Activated T-helper 9 cell treated with anti-CD3 and anti-CD28 coated beads, Interleukin-2, amount 50 U/mL, for 16 hours (primary cell): ENCODE measurements at regions not wholly inside any gene's neighbourhood (a gene's known extent, or its start where the extent isn't known, plus 50 kb on each side); places are given as distances from the start of the nearest gene placed in this dataset.
"Not testable (repeated sequence)": the region's sequence is repeated elsewhere in the genome, so short reads cannot be mapped to it uniquely, and the experiment has no call there.

Experiments used
- DNase-seq: peaks from one replicate; pipeline ENCODE4 v3.0.0-alpha.2; 2020; ENCODE audit warnings: low read depth

DNA sequence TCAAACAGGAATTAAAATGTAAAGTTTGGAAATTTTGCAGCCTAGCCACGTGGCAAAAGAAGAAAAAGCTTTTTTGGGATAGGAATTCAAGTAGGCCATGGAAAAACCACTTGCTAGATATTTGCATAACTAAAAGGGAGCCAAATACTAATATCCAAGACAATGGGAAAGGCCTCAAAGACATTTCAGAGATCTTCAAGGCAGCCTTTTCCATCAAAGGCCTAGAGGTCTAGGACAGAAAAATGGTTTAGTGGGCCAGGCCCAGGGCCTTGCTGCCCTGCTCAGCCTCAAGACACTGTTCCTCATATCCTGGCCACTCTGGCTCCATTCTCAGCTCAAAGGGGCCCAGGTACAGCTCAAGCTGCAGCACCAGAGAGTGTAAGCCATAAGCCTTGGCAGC lies 265.9 kb upstream of the RPS23 start:
- DNase-seq, result no peak

DNA sequence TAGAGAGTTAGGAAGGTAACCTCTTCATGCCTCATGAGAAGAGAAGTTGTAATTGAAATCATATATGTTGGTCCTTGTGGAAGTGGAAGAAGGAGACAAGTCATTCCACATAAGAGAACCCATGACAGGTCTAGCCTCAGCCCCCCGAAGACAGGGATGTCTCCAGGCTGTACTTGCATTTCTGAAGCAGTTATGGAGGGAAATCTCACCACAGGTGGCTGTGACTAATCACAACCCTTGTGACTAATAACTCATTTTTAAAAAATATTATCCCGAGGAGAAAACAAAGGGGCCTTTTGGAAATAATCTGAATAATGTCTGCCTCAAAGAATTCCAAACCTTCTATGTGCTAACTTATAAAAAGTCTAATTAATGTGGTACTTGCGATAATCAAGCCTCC lies 262.1 kb upstream of the RPS23 start:
- DNase-seq, result no peak

DNA sequence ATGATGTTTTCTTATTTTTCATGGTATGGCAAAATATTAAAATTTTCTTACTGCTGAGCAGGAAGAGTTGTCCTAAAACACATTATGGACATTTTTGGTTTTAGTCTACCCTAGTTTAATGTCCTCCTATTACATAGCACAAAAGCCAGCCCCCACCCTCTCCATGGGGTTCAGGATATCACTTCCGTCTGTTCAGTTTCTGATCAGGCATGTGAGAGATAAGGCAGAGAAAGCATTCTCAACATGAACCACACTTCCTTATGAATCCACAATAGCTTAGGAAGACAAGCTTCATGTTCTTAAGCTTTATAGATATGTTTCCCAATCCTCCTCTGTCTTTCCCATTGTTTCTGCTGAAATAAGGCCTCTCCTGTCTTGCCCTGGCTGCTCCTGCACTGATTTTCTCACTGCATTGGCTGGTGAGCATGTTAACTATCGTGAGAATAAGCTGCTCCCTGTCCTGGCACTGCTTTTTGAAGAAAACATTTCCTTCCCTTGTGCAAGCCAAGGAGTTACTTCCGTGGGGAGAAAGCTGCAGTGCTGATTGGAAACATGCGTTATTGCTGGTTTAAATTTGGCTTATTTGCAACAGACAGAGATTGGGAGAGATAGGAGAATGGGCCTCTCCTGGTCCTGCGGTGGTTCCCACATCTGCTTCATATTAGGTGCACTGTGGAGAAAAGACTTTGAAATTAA lies 260.3 kb upstream of the RPS23 start:
- DNase-seq, result no peak

DNA sequence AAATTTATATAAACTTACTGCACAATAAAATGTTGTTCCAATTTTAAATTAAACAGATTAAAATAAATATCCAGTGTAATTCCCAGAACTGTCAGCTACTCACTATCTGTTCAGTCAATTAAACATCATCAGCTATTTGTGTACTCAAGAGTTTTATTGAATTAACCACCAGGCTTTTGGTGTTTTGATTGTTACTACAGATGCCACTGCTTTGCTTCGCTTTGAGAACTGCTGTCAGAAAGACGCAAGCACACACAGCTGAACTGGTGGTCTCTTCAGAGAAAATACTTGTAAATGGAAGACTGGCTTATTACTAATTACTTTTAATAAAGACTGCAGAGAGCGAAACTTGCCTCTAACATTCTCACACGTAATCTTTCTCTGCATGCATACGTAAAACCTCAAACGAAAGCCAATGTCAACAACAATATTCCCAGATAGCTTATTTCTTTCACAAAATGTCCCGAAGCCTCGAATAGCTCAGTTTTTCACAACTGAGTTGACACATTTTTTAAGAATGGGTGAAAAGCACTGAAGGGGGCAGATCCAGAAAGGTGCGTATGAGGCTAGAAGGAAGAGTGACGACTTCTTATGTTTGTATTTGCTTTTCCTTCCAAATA lies 259.6 kb upstream of the RPS23 start:
- DNase-seq, result no peak

DNA sequence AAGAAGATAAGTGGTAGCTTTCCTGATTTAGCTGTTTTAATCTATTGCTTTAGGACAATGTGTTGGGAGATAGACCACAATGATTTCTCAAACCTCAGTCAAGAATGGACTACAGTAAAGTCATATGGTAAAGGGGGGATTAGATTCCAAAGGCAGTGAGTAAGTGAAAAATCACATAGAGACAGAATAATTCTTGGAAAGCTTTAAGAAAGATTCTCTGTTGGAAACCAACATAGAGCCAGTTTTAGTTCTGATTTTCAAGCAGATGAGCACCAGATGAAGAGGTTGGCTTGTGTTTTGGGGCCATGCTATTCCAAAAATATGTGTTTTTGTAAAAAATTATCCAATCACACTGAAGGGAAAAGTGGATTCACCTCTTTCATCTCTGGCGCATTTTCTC lies 256.8 kb upstream of the RPS23 start:
- DNase-seq, result no peak

DNA sequence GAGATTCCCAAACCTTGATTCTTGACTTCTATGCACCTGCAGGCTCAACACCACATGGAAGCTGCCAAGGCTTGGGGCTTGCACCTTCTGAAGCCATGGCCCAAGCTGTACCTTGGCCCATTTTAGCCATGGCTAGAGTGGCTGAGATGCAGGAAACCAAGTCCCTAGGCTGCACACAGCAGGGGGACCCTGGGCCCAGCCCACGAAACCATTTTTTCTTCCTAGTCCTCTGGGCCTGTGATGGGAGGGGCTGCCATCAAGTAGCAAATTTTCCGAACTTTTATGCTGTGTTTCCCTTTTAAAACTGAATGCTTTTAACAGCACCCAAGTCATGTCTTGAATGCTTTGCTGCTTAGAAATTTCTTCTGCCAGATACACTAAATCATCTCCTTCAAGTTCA lies 253.9 kb upstream of the RPS23 start:
- DNase-seq, result not testable (repeated sequence)

DNA sequence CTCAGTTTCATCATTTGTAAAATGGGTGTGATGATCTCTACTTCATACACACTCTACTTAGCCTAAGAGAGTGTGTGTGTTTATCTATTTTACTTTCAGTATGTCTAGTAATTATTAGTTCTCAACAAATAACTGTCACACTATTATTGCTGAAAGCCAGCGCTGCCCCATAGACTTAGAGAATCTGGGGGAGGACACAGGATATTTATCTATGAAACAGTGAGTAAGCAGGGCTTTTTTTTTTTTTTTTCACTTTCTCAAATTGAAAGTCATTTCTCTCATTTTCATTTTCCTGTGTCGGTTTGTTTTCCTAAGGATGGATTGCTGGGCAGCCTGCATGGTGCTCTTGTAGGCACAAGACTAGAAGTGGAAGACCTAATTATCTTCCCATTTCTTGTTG lies 248.4 kb upstream of the RPS23 start:
- no peak for DNase-seq

DNA sequence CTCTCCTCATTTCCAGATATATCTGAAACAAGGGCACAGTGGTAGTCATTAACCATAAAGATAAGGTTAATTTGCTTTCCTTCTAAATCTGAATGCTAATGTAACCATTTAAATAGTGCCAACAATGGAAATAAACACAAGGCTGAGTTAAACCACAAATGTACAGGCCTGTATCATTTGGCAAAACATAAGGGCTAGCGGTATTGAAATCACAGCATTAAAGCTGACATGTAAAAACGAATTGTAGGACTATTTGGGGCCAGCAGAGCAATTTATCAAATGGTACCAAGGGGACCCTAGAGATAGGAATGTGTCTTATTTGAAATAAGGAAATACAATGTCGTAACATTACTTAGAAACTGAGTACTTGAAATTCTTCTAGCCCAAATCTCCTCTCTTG lies 247.5 kb upstream of the RPS23 start:
- DNase-seq, result no peak

DNA sequence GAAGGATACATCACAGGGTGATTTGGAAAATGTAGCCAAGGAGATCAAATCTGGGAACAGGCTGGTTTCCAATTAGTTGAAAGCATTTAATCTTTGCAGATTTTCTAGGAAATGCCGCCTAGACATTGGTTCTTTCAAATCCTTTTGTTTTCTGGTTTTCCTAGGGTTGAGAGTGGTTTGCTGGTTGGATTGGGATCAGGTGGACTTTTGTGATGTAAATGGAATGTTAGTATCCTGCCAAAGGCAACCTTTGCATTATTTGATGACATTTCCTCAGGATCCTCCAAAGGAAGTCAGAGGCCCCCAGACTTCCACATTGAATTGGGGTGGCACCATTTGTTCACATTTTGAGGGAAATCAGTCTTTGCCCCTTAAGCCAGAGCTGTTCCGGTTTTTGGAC lies 245.5 kb upstream of the RPS23 start:
- no peak for DNase-seq

DNA sequence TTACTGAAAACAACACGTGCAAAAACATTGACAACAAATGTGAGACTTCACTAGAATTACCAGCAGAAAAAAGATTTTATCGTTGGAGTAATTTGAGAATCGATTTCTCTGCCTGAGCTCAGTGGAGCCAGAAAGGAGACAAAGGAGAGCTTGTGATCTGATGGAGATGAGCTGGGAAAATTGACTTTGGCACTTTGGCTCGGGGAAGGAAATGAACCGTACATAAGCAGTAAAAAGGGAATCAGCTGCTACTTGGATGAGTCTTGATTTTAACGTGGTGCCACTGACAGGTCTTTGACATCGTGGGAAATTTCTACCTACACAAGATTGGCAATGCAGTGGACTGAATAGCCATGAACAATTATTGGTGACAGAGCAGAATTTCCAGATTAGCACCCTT lies 244.7 kb upstream of the RPS23 start:
- no peak for DNase-seq

DNA sequence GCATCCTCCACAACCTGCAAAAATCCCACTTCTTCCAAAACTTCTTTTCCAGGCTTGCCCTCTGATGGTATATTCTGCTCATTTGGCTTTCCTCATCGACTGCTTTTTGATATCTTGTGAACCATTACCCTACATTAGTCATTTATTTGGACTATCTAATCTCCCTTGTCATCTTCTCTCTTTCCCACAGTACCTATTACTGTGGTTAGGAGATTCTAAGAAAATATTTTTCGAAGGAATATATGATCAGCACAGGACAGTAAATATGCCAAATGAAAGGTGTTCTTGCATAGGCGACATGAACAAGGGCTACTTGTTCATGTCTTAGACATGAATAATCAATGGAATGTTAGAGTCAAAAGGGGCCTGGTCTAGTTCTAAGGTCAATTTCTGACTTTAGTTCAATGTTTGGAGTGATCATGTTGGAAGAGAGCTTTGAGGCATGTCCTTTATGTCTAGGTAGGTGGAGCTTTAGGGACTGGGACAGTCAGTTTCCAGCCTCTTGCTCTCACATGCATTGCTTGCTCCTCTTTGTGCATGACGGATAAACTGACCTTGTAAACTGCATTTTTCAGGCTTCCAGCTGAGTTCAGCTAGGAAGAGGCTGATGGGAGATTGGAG lies 243.4 kb upstream of the RPS23 start:
- no peak for DNase-seq

DNA sequence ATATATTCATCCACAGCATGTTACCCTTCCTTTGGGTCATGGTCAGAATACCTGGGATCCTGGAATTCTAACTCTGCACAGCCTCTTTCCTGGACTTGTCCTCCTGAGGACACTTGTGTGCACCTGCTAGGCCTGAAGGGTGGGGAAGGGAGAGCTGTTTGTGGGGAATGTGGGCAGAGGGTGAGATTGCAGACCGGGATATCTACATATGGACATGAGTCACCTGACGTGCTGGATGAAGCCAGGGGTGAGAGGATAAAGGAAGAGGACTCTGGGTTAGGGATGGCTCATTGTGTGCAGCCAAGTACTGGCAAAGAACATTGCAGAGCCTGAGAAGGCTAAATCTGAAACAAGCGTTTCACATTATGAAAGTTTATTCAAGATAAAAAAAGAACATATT lies 241.4 kb upstream of the RPS23 start:
- no peak for DNase-seq

DNA sequence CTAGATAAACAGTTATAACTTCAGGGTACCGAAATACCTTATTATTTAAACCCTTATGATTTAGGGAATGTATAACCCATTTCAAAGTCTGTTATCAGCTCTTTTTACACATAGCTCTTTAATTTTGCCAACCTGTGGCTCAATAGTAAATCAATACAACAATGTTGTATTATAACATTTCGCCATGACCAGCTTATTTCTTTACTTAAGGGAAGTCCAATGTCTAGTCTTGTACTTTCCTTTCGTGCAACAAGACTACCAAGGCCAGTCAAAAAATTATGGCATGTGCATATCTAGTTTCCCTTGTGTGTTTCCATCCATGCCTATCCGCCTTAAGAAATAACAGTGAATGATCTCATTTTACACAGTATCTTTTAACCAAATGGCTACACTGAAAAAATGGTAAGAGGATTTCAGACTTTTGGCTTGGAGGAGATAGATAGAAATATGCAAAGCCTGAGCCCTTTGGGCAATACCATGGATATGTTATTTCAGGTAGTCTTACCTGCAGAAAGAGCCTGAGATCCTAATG lies 239.5 kb upstream of the RPS23 start:
- no peak for DNase-seq

DNA sequence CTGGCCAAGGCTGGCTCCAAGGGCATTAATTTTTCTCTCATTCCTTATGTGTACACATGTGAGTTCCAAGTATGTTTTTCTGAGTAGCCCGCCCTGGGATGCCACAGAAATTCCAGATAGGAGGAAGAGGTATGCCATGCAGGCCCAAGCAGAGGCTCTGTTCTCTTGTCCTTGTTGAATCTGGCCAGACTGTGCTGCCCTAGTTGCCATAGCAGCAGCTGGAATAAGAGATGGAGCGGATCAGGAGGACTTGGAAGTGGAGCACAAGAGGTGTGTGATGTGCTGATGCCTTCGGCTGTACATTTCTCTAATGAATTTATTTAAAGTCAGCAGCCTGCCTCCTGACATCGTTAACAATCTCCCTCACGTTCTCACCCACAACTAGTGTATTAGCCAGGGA lies 235.6 kb upstream of the RPS23 start:
- no peak for DNase-seq

DNA sequence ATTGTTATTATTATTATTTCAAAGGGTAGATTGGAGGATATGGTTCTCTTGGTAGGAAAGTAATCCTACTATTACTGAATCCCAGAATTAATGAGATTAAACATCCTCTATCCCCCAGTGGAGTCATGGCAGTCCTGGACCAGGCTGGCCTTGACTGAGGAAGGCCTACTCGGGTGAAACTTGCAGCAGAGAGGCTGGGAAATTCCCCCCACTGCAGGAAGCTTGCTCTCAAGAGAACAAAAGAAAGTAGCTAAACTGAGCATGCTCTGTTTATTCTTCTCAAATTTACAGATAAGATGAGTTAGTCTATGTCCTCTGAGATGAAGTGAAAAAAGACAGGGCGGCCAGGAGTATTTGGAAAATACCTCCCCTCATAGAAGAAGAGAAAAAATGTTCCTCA lies 233.9 kb upstream of the RPS23 start:
- no peak for DNase-seq

DNA sequence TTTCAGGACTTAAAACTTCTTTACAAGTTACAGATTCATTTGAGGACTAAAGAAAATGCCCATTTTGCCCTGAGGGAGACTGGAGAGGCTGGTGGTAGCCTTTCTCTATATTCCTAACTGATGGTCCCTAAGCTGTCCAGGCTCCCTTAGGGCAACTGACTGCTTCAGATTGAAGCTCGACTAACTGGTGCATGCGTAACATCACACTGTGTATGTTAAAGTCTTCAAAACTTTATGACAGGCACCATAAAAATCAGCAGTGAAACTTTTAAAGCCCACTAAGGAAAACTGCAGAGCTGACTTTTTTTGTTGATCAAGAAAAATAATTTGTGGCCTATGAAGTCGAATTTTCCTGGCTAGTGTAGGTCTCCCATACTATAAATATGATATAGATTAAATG lies 233.0 kb upstream of the RPS23 start:
- no peak for DNase-seq

DNA sequence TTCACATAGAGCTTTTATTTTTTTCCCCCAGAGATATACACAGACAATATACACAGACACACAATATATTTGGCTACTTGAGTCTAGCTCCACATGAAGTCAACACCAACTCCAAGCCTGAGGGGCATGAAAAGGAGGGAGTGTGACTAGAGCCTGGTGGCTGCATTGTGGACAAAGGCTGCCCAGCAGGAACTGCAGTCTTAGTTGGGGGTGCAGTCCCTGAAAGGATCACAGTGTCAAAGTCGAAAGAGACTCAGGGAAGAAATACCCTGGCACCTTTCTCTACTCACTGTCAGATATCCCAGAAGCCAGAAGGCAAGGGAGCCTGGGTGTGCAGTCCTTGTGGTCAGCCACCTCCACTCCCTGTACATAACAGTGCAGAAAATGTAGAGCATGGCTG lies 231.6 kb upstream of the RPS23 start:
- DNase-seq, result no peak

DNA sequence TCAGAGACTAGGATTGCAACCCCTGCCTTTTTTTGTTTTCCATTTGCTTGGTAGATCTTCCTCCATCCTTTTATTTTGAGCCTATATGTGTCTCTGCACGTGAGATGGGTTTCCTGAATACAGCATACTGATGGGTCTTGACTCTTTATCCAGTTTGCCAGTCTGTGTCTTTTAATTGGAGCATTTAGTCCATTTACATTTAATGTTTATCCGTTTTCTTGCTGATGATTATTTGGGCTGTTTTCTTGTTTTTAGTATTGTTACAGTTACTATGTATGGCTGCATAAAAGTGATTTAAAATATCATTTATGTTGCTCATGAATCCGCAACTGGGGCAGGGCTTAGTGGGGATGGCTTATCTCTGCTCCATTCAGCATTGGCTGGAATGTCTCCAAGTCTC lies 228.2 kb upstream of the RPS23 start:
- not testable (repeated sequence) for DNase-seq

DNA sequence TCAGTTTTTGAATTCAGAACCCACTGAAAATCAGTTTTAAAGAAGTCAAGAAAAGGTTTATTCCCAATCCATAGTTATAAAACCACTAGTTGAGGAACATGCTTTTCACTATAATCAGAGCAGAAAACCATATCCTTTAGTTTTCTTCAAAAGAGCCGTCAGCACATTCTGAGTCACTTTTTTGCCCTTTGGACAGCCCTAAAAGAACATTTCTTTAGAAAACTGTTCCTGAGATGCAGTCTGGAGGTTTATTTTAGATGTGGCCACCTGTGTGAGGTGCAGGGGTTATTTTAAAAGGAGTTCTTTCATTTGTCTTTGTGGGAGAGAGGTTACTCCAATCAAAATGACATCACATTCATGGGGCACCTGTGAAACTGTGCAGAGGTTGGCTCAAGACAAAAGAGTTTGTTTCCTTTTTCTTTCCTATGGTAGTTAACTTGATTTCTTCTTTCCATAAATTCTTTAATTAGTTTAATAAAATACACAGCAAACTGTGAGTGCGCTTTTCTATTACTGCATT lies 221.6 kb upstream of the RPS23 start:
- no peak for DNase-seq

DNA sequence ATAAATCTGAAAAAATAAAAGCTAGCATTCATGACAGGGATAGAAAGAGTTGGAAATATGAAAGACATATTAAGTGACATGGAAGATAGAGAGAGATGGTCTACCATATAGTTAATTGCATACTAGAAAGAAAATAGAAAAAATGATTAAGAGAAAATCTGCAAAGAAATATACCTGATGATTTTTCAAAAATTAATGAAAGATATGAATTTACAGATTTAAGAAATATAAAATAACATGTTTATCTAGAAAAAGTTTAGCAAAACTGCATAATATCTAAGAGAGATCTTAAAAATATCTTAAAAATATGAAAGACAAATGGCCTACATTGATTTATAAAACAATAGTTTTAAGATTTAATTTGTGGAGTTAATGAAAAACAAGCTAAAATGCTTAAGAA lies 219.1 kb upstream of the RPS23 start:
- DNase-seq, result no peak

DNA sequence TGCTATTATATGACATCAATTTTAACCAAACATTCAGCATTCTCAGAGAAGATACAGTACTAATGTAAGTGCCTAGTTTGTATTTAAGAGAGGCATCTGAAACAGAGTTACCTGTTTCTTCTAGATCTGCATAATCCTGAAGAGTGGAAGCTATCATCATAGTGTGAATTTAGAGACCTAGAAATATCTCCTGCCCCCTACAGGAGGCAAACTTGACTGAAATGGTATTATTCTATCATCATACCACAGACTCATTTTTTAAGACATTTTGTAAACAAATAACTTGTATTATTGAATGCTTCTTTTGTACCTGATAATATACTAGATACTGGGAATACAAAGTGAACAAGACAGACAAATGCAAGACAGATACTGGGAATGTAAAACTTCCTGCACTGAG lies 216.8 kb upstream of the RPS23 start:
- DNase-seq, result no peak

DNA sequence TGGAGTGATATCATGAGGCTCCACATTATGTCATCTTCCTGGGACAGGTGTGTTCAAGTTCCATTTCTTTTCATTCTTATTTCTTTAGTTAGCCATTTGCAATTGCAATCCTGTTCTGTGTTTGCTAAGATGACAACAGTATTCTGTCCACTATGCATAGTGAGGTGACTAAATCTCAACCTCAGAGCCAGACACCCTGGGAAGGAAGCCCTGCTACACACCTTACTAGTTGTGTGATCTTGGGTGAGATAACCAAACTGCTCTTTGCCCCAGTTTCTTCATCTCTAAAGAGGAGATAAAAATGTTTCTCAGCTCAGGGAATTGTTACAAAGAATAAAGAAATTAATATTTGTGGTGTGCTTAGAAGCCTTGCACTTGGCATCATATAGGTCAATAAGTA lies 215.1 kb upstream of the RPS23 start:
- no peak for DNase-seq

DNA sequence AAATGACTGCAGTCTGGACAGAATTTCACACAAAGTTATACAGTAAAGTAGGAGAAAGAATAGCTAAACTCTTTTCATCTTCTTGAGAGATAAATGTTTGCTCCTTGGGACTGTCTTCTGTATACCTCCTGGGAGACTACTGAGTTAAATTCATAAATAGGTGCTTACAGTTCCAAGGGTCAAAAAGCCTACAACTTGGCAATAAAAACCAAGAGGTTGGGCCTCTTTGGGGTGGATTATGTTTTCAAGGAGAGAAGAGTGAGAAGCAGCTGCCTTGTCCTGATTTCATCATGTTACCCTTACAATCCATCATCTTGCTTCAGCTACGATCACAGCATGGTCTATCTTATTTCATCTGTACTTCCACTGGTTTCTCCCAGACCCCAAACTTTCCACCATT lies 213.2 kb upstream of the RPS23 start:
- no peak for DNase-seq
